T-helper 1 cell treated with Interleukin-12 subunit alpha and Interleukin-12 subunit beta and Interleukin-4 antibody, amounts not matched to agents 30 ng/mL and 1 ng/mL, for 36 hours (primary cell): ENCODE measurements at regions not wholly inside any gene's neighbourhood (a gene's known extent, or its start where the extent isn't known, plus 50 kb on each side); places are given as distances from the start of the nearest gene placed in this dataset.

Experiments used
- intact Hi-C: fragments of 100-400 bp; cut with micrococcal nuclease; formaldehyde crosslinking; loops from one replicate; pipeline ENCODE4 v1.15.1; 2024

- intact Hi-C loops, result no loop called here
Measured at GRCh38 chr22:48588151-48588877, 1239.4 kb downstream of the BRD1 start.

- intact Hi-C loops, result no loop called here
Measured at GRCh38 chr22:48587236-48587865, 1240.3 kb downstream of the BRD1 start.

DNA sequence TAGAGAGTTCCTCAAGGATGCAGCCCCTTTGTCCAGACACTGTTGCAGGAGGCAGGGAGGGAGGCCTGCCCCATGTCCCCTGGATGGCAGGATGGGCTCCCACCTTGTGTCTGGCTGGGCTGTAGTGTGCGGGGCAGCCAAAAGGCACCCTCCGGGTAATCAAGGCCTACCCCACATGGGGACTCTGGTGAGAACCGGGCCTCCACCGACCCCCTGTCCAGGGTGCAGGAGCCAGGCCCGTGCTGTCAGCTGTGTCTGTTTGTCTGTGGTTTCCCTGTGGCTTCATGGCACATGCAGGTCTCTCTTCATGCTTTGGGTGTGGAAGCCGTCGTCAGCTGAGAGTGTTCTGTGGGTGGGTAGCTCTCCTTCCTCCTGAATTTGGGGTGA is 1240.9 kb downstream of the BRD1 start:
- intact Hi-C loops, result no loop called here

DNA sequence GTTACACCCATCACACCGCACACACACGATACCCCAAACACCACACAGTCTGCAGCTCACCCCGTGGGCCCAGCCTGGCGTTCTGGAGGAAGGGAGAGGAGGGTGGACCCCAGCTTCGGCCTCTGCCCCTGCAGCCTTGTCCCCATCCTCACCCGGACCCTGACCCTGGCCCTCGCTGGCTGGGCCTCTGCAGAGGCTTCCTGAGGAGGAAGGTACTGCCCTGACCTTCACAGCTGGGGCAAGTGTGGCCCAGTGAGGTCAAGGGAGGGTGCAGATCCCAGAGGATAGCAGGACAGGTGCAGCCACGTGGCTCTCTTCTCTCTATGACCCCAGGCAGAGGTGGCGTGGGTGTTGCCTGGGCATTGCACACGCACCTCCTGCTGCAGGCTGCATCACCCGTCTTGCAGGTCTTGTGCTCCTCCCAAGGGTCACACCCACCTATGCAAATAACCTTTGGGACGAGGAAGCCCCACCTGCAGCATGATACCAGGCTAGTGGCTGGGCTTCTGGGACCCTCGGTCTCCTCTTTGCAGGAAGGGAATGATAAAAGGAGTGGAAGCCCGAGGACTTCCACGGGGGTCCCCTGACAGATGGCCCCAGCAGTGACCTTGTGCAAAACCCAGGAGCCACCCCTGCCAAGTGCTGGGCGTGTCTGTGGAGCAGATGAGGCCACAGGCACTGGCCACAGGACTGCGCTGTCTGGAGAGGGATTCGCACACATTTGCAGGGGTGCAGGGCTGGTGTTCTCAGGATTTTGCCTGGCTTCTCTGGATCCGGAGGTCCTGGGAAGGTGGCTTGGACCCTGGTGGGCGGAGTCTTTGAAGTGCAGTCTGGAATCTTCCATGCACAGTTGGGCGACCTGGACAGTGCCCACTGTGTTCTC is 1241.5 kb downstream of the BRD1 start:
- intact Hi-C loops, result no loop called here

DNA sequence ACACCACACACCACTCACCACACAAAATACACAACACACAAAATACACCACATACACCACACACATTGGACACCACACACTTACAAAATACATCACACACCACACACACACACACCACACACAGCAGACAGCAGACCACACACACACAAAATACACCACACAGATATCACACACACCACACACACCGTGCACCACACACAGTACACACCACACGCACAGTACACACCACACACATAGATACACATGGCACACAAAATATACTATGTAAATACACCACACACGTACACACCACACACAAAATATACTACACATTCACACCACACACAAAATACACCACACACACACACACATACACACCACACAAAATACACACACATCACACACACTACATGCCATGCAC is 1243.5 kb downstream of the BRD1 start:
- intact Hi-C loops, result no loop called here

GRCh38 chr22:48581796-48582469 is 1245.7 kb downstream of the BRD1 start:
- intact Hi-C loops, result no loop called here

DNA sequence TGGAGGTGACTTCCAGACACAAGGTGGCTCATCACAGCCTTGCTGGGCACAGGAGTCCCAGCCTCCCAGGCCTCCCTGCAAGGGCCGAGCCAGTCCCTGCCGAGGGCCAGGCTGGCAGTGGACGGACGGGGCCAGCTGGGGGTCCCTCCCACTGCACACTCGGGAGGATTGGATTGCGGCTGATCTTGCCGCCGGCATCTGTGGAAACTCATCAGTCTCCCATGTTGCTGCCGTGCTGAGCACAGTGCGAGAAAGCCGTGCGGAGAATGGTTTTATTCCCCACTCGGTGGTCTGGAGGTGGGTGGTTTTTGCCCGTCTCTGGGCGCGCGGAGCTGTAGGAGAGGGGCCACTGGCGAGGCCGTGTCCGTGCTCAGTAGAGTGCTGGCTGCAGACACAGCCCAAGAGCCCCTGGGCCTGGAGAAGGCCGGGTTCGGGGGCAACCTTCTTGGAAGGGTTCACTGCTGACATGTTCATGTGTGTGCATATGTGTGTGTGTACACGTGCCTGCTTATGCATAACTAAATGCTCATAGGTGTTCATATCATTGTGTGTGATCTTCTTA is 1246.4 kb downstream of the BRD1 start:
- intact Hi-C loops, result no loop called here

GRCh38 chr22:48580481-48580970 is 1247.1 kb downstream of the BRD1 start:
- intact Hi-C loops, result no loop called here

DNA sequence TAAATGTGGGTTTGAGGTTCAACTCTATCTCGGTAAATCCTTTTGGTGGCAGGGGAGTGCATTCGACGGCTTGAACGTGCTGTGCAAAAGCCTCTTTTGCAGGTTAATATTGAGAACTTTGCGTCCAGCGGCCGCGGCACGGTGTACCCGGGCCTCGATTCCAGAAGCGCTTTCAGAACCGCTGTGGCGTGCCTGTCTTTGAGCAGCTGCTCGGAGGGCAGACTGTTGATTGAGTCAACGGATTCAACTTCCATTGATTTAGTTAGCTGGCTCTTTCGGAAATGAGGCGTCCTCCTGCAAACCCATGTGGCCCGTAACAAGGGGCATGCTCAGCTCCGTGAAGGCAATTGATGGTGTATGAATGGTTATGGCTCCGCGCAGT is 1247.8 kb downstream of the BRD1 start:
- intact Hi-C loops, result no loop called here

DNA sequence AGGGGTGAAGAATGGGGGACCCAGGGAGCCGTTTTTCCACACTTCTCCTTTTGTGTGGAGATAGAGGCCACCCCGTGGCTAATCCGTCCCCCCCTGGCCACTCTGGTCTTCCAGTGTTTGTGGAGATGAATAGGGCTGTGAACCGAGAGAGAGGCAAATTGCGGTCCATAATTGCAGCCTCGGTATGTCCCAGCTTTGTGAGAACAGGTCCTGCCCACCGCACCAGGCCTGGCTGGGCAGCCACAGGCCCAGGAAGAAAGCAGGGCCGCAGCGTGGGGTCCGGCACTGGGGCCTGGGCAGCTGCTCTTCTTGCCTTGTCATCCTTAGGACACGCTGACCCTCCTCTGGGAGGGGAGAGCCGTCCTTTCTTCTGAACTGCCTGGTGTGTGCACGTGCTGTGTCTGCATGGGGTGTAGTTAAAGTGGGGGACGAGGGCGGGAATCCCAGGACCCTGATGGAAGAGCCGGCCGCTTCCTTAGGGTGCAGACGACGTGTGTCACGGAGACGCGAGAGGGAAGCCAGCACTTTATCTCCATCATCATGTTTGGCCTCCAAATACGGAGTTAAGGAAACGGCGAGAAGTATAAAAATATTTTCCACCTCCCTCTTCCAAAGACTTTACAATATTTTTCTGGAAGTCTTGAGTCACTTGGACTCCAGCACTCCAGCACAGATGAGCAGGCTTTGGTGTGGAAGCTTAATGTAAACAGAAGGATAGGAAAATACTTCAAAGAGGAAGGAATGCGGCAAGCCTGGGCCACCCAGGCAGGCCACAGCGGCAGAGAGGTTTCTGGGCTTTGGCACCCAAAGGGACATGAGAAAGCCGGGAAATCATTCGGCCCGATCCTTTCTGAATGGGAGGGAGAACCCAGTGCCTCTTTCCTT is 1248.4 kb downstream of the BRD1 start:
- intact Hi-C loops, result no loop called here

- intact Hi-C loops, result no loop called here
Measured at GRCh38 chr22:48578138-48579042, 1249.3 kb downstream of the BRD1 start.

- intact Hi-C loops, result no loop called here
Measured at GRCh38 chr22:48577691-48578090, 1250.0 kb downstream of the BRD1 start.

GRCh38 chr22:48577014-48577690 is 1250.5 kb downstream of the BRD1 start:
- intact Hi-C loops, result no loop called here

GRCh38 chr22:48576333-48577013 is 1251.2 kb downstream of the BRD1 start:
- intact Hi-C loops, result no loop called here

DNA sequence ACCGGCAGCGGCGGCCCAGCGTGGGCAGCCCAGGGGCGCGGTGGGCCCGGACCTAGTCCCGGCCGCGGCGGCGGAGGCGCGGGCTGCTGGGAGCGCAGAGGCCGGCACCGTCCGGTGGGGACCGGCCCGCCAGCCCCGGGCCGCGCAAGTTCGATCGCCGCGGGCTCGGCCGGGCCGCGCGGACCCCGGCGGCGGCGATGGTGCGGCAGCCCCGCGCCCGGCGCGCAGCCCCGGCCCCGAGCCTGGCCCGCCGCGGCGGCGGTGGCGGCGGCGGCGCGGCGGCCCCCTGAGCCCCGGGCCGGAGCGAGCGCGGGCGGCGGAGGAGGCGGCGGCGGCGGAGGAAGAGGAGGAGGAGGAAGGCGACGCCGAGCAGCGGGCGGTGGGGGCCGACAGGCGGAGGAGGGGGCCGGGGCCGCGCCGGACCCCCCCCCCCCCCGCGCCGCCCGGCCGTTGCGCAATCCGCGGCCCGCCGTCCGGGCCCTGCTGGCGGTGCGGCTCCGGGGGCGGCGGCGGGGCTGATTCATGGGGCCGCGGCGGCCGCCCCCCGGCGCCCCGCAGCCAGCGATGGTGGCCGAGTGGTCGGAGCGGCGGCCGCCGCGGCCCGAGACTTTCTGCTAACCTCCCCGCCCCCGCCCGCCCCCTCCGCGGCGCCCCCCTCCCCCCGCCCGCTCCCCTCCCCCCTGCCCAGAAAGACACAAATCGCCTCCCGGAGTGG is 1251.9 kb downstream of the BRD1 start:
- intact Hi-C loops, result no loop called here

GRCh38 chr22:48574776-48575617 is 1252.7 kb downstream of the BRD1 start:
- intact Hi-C loops, result no loop called here
